K562 (cell line): ENCODE measurements at regions not wholly inside any gene's neighbourhood (a gene's known extent, or its start where the extent isn't known, plus 50 kb on each side); places are given as distances from the start of the nearest gene placed in this dataset.

ENCODE experiments used
- ATF4 ChIP-seq: fragments of 450-650 bp; formaldehyde crosslinking; IDR thresholded peaks from 2 replicates; pipeline ENCODE4 v1.4.0; 2022; ENCODE audit warnings: mild to moderate bottlenecking, moderate library complexity
- CBX3 ChIP-seq, 2 experiments: IDR thresholded peaks; 1 replicate in 1 of 2; 2 replicates in 1 of 2; pipeline ENCODE4 v1.6.1; 2012; ENCODE audit warnings: inconsistent platforms in 2 of 2, low read length in 2 of 2, borderline replicate concordance in 1 of 2, control low read depth in 1 of 2
- HEY1 ChIP-seq: fragments of 250-450 bp; sonication (Bioruptor Pico); IDR thresholded peaks from 2 replicates; pipeline ENCODE4 v1.5.0; 2020; ENCODE audit warnings: mild to moderate bottlenecking, moderate library complexity, borderline replicate concordance
- MBD1 ChIP-seq: fragments of 250-450 bp; sonication (Bioruptor Pico); IDR thresholded peaks from 2 replicates; pipeline ENCODE4 v1.8.0; 2022; ENCODE audit warnings: inconsistent platforms
- MTA2 ChIP-seq: fragments of 450-650 bp; IDR thresholded peaks from 2 replicates; pipeline ENCODE4 v1.6.1; 2016; ENCODE audit warnings: low read depth
- NCOA6 ChIP-seq: fragments of 450-650 bp; IDR thresholded peaks from 2 replicates; pipeline ENCODE4 v1.6.1; 2017; ENCODE audit warnings: mild to moderate bottlenecking
- NFIC ChIP-seq: fragments of 450-650 bp; IDR thresholded peaks from 2 replicates; pipeline ENCODE4 v1.6.1; 2017; ENCODE audit warnings: mild to moderate bottlenecking, inconsistent platforms
- PHF20 ChIP-seq: fragments of 450-650 bp; IDR thresholded peaks from 2 replicates; pipeline ENCODE4 v1.6.1; 2018; ENCODE audit not compliant: partially characterized antibody
- RBM15 ChIP-seq: fragments of 200-400 bp; formaldehyde crosslinking; IDR thresholded peaks from 2 replicates; pipeline ENCODE4 v1.6.1; 2018; ENCODE audit warnings: mild to moderate bottlenecking, low read length, moderate library complexity; ENCODE audit not compliant: insufficient read depth
- RBM25 ChIP-seq: fragments of 200-400 bp; formaldehyde crosslinking; IDR thresholded peaks from 2 replicates; pipeline ENCODE4 v1.6.1; 2018; ENCODE audit warnings: low read length, low read depth, moderate library complexity; ENCODE audit not compliant: severe bottlenecking
- ZNF395 ChIP-seq: fragments of 200-800 bp; sonication (Bioruptor generic); IDR thresholded peaks from 2 replicates; pipeline ENCODE4 v1.6.1; 2017; ENCODE audit warnings: missing genetic modification characterization, missing compliant biosample characterization
- ZNF512 ChIP-seq: IDR thresholded peaks from 2 replicates; pipeline ENCODE4 v1.6.1; 2016; ENCODE audit warnings: missing genetic modification characterization, missing compliant biosample characterization
- ZSCAN32 ChIP-seq: fragments of 450-650 bp; formaldehyde crosslinking; IDR thresholded peaks from 2 replicates; pipeline ENCODE4 v1.4.0; 2020; ENCODE audit warnings: mild to moderate bottlenecking, moderate library complexity

- TF ChIP-seq ZNF395 (CRISPR knock-in tag) (no peak), MTA2 (no peak), ATF4 (CRISPR knock-in tag) (no peak), ZNF512 (tag) (no peak), HEY1 (CRISPR knock-in tag) (no peak), RBM25 (peak; percentile 99), PHF20 (peak; percentile 24), CBX3 (IDR thresholded peaks at IDR 0.05; ENCODE audit: borderline replicate concordance in 1 of 2, low read length in 2 of 2) (peak in 1 of 2 experiments; percentile 63; a peak in 1 of 3 replicates), NCOA6 (no peak), NFIC (no peak), MBD1 (CRISPR knock-in tag) (no peak), ZSCAN32 (CRISPR knock-in tag) (no peak), RBM15 (no peak)
Measured at GRCh38 chr11:69397732-69398131, 83.7 kb upstream of the LINC01488 start (continued).
